ENCODE measurements at regions not wholly inside any gene's neighbourhood (a gene's known extent, or its start where the extent isn't known, plus 50 kb on each side); places are given as distances from the start of the nearest gene placed in this dataset.
"Not testable (repeated sequence)": the region's sequence is repeated elsewhere in the genome, so short reads cannot be mapped to it uniquely, and the experiment has no call there.

- no peak for DNase-seq
Measured at GRCh38 chr15:38614621-38615020, 50.0 kb upstream of the RASGRP1 start.

GRCh38 chr15:38617831-38618230, 53.2 kb upstream of the RASGRP1 start:
- no peak for DNase-seq

DNA sequence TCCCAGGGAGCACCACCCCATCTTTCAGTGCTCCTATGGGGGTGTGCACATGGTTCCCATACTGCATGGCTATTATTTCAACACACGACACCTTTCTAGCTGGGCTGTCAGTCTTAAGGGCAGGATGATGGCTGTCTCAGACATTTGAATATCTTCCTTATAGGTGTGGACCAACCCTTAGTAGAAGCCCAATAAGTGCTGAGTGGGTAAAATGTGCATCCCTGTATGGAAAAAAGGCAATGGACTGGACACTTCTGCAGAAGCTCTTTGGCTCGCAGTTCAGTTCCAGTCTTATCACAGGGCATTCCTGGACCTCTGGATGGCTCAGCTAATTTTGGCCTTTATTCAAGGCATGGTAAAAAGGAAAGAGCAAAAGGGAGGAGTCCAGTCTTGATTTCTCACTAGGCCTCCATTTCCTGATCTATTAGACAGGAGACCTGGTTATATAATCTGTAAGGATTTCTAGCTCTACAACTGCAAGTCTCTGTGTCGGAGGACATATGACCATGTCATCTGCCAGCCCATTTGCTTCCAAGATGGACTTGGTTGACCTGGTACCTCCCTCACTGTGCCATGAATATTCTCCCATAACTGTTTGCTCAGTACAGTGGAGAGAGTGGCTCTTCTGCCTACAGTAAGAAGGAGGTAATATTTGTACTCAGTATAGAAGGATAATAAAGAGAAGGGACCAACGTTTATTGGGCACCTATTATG, 53.8 kb upstream of the RASGRP1 start:
- no peak for DNase-seq

GRCh38 chr15:38620098-38620497, 55.5 kb upstream of the RASGRP1 start:
- DNase-seq, result no peak

- no peak for DNase-seq
Measured at GRCh38 chr15:38620851-38621594, 56.4 kb upstream of the RASGRP1 start.

DNA sequence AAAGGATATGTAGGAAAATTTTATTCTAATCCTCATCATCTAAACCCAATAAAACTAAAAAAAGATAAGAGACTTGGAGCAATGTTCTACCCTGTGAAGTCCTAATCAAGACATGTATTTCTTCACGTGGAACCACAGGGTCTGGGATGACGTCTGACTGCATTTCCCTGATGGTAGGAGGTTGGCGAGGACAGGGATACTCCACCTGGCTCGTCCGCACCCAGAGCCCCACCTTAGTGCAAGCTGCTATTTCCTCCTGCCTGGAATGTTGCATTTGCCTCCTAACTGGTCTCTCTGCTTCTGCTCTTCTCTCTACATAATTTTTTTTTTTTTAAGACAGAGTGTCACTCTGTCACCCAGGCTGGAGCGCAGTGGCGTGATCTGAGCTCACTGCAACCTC, 57.7 kb upstream of the RASGRP1 start:
- no peak for DNase-seq

DNA sequence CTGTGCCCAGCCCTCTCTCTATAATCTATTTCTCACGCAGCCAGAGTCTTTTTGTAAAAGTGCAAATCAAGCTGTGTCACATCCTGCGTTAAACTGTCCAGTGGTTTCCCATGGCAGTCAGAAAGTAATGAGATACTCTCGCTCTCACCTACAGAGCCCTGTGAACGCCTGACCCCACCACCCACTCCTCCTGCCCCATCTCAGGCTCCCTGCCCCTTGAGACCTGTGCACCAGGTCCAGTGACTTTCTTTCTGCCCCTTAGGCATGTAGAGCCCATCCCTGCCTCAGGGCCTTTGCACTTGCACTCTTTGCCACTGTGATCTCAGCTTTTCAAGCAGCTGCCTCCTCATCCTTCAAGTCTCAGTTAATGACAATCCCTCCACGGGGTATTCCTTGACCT, 58.3 kb upstream of the RASGRP1 start:
- no peak for DNase-seq

DNA sequence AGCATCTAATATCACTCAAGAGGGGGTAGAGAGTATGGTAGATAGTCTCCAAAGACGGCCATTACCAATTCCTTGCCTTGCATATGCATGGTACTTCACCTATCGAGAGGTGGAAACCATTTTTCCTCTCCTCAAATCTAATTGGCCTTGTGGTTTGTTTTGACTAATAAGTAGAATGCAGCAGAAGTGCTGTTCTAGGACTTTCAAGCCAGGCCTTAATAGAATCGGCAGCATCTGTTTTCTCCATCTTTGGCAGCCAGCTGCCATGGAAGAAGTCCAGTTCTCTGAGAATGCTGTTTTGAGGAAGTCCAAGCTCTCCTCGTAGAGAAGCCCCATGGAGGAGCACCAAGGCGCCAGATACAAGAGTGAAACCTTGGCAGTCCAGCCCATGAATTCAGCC, 59.1 kb upstream of the RASGRP1 start:
- no peak for DNase-seq

DNA sequence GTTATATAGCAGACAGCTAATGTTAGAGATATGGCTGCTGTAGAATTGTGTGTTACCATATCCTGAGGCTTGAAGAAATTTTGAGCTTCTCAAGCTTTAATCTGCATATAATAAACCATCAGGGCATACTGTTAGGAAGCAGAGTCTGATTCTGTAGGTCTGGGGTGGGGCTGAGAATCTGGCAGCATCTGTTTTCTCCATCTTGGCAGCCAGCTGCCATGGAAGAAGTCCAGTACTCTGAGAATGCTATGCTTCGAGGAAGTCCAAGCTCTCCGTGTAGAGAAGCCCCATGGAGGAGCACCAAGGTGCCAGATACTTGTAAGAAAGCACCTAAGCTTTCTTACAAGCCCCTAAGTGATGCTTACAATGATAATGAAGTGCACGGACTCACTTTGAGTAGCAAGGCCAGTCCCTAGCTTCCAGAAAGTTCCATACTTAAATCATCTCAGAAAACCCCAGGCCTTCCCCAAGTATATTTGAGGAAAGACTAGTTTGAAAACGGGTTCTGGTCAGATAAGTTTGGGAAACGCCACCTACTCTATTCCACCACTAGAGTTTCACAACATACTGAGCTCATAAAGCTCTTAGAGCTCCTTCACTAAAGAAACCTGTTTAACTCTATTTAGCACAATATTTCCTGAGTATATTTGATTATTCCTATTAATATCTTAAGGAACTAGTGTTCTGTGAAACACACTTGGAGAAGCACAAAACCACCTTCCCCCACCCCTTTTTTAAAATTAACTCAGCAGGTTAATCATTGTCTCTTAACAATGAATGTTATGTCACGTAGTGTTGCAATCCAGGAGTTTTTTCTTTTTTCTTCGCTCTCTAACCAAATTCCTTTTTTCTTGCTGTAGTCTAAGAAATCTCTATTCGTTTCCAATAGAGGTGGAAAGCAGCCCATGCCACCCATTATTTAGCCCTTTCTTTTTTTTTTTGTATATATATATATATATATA, 59.9 kb upstream of the RASGRP1 start:
- no peak for DNase-seq

- no peak for DNase-seq
Measured at GRCh38 chr15:38625886-38626285, 61.3 kb upstream of the RASGRP1 start.

GRCh38 chr15:38626443-38627050, 61.9 kb upstream of the RASGRP1 start:
- no peak for DNase-seq

DNA sequence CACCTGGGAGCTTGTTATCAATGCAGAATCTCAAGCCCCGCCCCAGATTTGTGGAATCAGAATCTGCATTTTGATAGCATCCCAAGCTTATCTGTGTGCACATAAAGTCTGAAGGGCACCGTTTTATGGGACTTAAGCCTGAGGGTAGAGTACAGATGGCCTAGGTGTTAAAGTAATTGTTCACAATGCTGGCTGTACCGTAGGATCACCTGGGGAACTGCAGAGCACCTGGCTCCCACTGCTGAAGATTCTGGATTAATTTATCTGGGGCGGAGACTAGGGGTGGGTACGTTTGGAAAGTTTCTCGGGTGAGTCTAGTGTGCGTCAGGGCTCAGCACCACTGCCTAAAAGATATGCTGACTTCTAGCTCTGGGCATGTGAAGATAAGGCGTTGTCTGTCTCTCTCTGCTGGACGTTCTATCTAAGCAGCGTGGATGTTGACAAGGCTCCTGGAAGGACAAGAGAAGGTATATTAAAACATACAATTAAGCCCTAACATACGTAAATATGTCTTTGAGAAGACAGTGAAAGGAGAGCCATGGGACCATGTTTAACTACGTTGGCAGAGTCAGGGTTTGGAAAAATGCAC, 63.2 kb upstream of the RASGRP1 start:
- DNase-seq, result no peak

DNA sequence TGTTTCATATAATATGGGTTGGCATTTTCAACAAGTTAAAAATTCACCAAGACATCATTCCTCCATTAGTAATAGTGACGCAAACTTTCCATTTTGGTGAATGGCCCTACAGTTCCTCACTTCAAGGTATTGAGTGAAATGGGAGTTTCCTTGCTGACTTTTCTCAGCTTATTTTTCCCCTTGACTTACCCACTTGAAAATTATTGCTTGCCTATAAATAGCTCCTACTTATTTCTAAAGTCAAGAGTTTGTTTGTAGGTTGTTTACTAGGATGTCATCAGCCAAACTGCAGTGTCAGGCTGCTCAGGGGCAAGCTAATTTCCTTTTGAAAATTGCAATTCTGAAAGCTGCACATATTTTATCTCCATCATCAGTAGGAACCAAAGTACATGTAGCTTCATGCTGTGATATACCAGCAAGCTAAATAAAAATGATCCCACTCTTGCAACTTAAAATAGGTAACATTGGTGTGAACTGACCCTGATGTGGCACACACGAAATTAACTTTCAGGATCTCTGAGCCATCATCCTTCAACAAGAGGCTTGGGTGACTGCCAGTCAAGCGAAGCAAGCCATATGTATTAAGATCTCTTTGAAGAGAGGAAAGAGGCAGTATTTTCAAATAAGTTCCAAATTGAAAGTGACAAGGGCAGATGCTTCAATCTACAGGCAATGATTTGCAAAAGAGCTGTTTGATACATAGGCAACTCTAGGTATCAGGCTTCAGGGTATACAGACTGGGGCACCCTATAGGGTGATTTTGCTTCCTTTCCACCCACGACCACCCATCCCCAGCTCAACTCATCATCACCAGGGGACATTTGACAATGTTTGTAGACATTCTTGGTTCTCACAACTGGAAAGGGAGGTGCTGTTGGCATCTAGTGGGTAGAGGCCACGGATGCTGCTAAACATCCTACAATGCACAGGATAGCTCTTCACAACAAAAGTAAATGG, 66.8 kb upstream of the RASGRP1 start:
- no peak for DNase-seq

DNA sequence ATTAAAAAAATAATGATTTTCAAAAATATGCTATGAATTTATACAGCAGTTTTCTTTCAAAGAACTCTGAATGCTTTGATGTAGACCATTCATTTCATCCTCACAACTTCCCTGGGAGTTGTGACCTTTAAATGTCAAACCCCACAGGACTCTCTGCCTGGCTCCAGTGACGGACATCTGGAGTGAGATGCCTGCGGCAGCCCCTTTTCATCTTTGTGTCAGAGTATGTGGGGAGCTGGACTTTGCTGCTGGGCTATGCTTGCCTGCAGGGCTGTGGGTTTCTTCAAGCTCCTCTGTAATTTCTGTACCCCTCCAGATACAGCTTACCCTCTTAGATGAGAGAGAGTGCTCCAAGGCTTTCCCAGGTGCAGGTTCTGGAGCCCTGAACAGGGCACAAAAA, 70.6 kb upstream of the RASGRP1 start:
- no peak for DNase-seq

DNA sequence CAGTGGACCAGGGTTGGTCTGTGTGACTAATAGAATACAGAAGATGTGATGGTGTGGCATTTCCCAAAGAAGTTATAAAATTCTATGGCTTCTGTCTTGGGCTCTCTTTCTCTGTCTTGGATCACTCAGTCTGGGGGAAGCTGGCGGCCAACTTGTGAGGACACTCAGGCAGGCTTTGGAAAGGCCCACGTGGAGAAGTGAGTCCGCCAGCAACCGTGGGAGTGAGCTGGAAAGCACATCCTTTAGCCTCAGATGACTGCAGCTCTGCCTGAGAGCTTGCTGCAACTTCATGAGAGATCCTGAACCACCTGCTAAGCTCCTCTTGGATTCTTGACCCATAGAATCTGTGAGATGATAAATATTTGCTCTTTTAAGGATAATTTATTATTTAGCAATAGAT, 72.0 kb upstream of the RASGRP1 start:
- no peak for DNase-seq

GRCh38 chr15:38638126-38638525, 73.5 kb upstream of the RASGRP1 start:
- no peak for DNase-seq

GRCh38 chr15:38638811-38639210, 74.2 kb upstream of the RASGRP1 start:
- no peak for DNase-seq

DNA sequence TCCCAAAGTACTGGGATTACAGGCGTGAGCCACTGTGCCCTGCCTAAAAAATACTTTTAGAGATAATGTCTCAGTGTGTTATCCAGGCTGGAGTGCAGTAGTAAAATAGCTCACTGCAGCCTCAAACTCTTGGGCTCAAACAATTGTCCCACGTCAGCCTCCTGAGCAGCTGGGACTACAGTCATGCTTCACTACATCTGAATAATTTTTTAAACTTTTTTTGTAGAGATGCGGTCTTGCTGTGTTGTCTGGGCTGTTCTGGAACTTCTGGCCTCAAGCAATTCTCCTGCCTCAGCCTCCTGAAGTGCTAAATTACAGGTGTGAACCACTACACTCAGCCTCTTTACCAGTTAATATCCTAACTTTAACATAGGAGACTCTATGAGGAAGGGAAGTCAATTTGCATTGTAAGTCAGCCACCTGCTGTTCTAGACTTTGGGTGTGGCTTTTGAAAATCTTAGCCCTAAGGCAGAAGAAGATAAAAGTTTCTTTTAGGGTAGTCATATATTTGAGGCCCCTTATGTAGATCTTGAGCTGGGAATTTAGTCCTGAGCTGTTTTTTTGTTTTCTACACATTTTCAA, 78.2 kb upstream of the RASGRP1 start:
- no peak for DNase-seq

DNA sequence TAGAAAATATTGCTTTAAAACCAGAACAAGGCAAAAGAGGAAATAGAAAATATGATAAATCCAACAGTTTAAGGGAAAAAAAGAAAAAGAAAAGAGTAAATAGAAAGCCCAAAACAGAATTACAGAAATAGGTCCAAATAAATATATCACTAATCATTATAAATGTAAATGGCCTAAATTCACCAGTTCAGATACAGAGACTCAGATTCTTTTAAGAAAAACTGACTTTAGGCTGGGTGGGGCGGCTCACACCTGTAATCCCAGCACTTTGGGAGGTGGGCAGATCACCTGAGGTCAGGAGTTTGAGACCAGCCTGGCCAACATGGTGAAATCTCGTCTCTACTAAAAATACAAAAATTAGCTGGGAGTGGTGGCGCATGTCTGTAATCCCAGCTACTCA, 79.7 kb upstream of the RASGRP1 start:
- DNase-seq, result not testable (repeated sequence)

DNA sequence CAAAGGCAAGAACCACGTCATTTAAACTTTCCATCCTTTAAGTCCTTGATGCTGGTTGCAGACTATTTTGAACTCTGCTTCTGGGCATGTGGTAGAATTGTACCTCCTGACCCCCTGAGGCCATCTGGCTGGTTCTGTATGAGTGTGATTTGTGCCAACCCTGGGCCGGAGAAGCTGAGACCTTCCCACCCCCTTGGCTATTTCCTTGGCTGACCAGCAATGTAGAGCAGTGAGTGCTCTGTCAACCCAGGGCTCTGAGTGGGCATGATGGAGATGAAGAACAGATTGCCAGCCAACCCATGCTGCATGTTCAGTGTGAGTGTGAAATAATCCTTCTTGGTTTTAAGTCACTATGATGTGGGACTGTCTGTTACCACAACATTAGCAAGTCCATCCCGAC, 82.1 kb upstream of the RASGRP1 start:
- DNase-seq, result no peak

DNA sequence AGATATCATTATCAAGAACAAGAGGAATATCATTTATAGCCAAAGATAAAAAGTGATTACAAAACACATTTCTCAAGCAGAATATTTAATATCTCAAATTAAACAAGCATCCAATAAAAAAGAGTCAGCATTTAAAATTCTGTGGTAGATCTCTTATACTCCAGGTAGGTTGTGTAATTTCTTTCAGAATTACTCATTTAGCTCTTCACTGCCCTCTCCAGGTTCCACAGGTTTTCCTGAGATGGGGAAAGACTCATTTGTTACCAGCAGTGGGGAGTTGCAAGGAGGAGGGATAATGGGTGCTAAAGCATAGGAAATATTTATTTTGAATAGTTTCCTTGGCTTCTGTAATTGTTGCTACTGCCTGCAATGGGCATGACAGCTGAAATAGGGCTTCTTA, 83.1 kb upstream of the RASGRP1 start:
- no peak for DNase-seq
